Naive thymus-derived CD4-positive, alpha-beta T cell (primary cell): ENCODE measurements at regions not wholly inside any gene's neighbourhood (a gene's known extent, or its start where the extent isn't known, plus 50 kb on each side); places are given as distances from the start of the nearest gene placed in this dataset.

Source experiments
- ATAC-seq: fragments of 150-1000 bp; cut with Tn5 transposase; 2 replicates; pipeline ENCODE4 v1.10.0; 2021; ENCODE audit warnings: mild to moderate bottlenecking, moderate library complexity
- CTCF ChIA-PET: fragments of 350-600 bp; sonication (Branson Sonifier 250); formaldehyde crosslinking; loops from one replicate; lab custom pipeline; 2021; ENCODE audit warnings: antibody characterized with exemption; lab: Charles Lee
- POLR2A ChIA-PET: fragments of 350-600 bp; sonication (Branson Sonifier 250); formaldehyde crosslinking; loops from one replicate; lab custom pipeline; 2021; ENCODE audit warnings: antibody characterized with exemption, inconsistent platforms; lab: Charles Lee
- DNase-seq, 9 donors: peaks; one replicate each; pipeline versions ENCODE4 v3.0.0 to v3.0.0-alpha.2; 2020 to 2022; ENCODE audit warnings: mixed read lengths in 1 of 9
- H3K27ac ChIP-seq: one replicate; pipeline ENCODE4 v1.7.0; 2013; ENCODE audit warnings: mild to moderate bottlenecking, low read depth, low read length, moderate library complexity
- H3K27me3 ChIP-seq, 2 donors: one replicate each; pipeline ENCODE4 v1.7.0; 2013; ENCODE audit warnings: low read length in 2 of 2, mild to moderate bottlenecking in 2 of 2, moderate library complexity in 2 of 2; ENCODE audit not compliant: control insufficient read depth in 2 of 2, insufficient read depth in 2 of 2
- H3K36me3 ChIP-seq, 3 experiments: 1 replicate in 2 of 3; 2 replicates in 1 of 3; pipeline ENCODE4 v1.7.0; 2013; ENCODE audit warnings: low read length in 3 of 3, mild to moderate bottlenecking in 3 of 3, moderate library complexity in 1 of 3; ENCODE audit not compliant: insufficient read depth in 3 of 3, control insufficient read depth in 2 of 3
- H3K4me1 ChIP-seq, 2 donors: one replicate each; pipeline ENCODE4 v1.7.0; 2013; ENCODE audit warnings: low read length in 2 of 2, mild to moderate bottlenecking in 2 of 2, moderate library complexity in 1 of 2; ENCODE audit not compliant: control insufficient read depth in 2 of 2, insufficient read depth in 2 of 2
- H3K4me3 ChIP-seq: 2 replicates; pipeline ENCODE4 v1.7.0; 2013; ENCODE audit warnings: mild to moderate bottlenecking, low read length
- H3K9me3 ChIP-seq, 3 experiments: 1 replicate in 2 of 3; 2 replicates in 1 of 3; pipeline ENCODE4 v1.7.0; 2013; ENCODE audit warnings: low read length in 3 of 3; ENCODE audit not compliant: control insufficient read depth in 2 of 3
- H3K27ac Mint-ChIP-seq, 9 donors: one replicate each; pipeline ENCODE4 v1.8.0; 2020 to 2022; ENCODE audit warnings: mixed read lengths in 9 of 9, mild to moderate bottlenecking in 8 of 9, moderate library complexity in 5 of 9, inconsistent platforms in 2 of 9
- H3K27me3 Mint-ChIP-seq, 5 donors: one replicate each; pipeline ENCODE4 v1.8.0; 2021 to 2022; ENCODE audit warnings: mixed read lengths in 5 of 5, mild to moderate bottlenecking in 1 of 5
- H3K36me3 Mint-ChIP-seq, 5 donors: one replicate each; pipeline ENCODE4 v1.8.0; 2020 to 2022; ENCODE audit warnings: mixed read lengths in 5 of 5, mild to moderate bottlenecking in 3 of 5, inconsistent platforms in 1 of 5
- H3K4me1 Mint-ChIP-seq, 7 donors: one replicate each; pipeline ENCODE4 v1.8.0; 2020 to 2022; ENCODE audit warnings: mixed read lengths in 7 of 7, mild to moderate bottlenecking in 3 of 7, inconsistent platforms in 1 of 7
- H3K4me3 Mint-ChIP-seq, 10 donors: one replicate each; pipeline ENCODE4 v1.8.0; 2020 to 2022; ENCODE audit warnings: mild to moderate bottlenecking in 10 of 10, mixed read lengths in 10 of 10, moderate library complexity in 6 of 10, inconsistent platforms in 2 of 10
- H3K9me3 Mint-ChIP-seq, 11 donors: one replicate each; pipeline ENCODE4 v1.8.0; 2020 to 2022; ENCODE audit warnings: mixed read lengths in 11 of 11, mild to moderate bottlenecking in 4 of 11, inconsistent platforms in 1 of 11, moderate library complexity in 1 of 11
- intact Hi-C, 2 donors: fragments of 100-400 bp; cut with micrococcal nuclease; formaldehyde crosslinking; loops; one replicate each; pipeline ENCODE4 v1.15.1; 2023

DNA sequence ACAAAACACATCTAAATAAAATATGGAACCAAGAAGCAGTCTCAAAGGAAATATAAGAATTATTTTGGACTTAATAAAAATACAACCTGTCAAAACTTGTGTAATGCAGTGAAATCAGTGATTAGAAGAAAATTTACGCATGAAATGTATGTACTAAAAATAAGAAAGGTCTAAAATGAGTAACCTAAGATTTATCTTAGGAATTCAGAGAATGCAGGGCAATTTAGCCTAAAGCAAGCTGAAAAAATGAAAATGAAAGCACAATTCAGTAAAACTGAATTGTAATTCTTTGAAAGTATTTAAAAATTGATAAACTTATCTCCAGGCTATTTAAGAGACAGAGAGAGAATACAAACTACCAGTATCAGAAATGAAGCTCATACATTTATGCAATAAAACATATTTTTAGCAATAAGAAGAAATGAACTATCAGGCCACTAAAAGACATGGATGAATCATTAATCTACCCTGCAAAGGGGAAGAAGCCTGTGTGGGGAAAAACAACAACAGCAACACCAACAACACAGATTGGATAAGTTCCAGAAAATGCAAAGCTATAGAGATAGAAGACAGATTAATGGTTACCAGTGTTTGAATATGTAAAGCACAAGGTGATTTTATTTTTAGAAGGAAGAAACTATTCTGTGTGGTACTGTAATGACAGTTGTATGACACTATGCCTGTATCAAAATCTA is 442.0 kb upstream of the ADGRL3 start:
- H3K9me3 Mint-ChIP-seq, result peaks cover 0 to 42% (median 7%) of the 10 kb centered on the region in 11 donors
- ChIA-PET CTCF (no interaction called here), POLR2A (no interaction called here)
- Histone ChIP-seq H3K27me3 (no peaks in the 10 kb centered on the region), H3K4me1 (no peaks in the 10 kb centered on the region), H3K4me3 (no peak overlapping the region), H3K36me3 (no peaks in the 10 kb centered on the region), H3K9me3 (no peaks in the 10 kb centered on the region), H3K27ac (no peak overlapping the region)
- no peak for DNase-seq
- H3K36me3 Mint-ChIP-seq, result no peaks in the 10 kb centered on the region
- intact Hi-C loops, result no loop called here
- H3K27me3 Mint-ChIP-seq, result no peaks in the 10 kb centered on the region
- ATAC-seq, result no peak
- H3K27ac Mint-ChIP-seq, result no peak overlapping the region
- H3K4me1 Mint-ChIP-seq, result no peaks in the 10 kb centered on the region
- H3K4me3 Mint-ChIP-seq, result no peak overlapping the region

DNA sequence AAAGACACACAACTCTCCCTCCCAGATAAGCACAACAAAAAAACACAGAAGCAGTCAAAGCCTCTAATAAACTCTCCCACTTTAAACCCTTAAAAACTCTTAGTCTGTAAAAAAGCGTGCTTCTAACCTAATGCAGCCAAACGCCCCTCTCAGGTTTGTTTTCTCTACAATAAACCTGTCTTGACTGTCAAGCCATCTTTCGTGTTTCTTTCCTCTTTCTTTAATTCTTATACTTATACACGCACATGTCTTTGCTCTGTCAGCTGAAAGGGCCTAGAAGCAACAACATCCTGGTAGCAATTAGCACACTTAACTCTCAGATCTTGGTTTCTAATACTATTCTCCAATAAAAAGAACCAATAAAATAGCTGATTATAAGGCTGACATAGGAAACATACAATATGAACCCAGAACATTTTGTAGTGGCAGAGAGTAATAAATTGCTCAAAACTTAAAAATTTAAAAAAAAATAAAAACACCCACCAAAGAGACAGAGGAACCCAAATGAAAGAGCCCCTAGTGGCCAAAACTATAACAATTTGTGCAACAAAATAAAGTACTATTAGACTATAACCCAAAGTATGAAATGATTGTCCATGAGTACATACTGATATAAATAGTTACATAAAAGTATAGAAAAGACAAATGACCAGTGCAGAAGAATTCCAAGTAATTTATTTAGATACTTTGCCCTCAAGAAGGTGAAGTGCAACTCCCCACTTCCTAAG is 440.4 kb upstream of the ADGRL3 start:
- Histone ChIP-seq H3K4me3 (no peak overlapping the region), H3K27ac (no peak overlapping the region), H3K27me3 (no peaks in the 10 kb centered on the region), H3K36me3 (no peaks in the 10 kb centered on the region), H3K4me1 (no peaks in the 10 kb centered on the region), H3K9me3 (peaks cover 0 to 3% (median 0%) of the 10 kb centered on the region in 3 experiments)
- DNase-seq (no peak), ATAC-seq (no peak)
- H3K27ac Mint-ChIP-seq, result no peak overlapping the region
- no peaks in the 10 kb centered on the region for H3K27me3 Mint-ChIP-seq
- ChIA-PET CTCF (no interaction called here), POLR2A (no interaction called here)
- intact Hi-C loops, result no loop called here
- peaks cover 0 to 34% (median 9%) of the 10 kb centered on the region in 11 donors for H3K9me3 Mint-ChIP-seq
- no peak overlapping the region for H3K4me3 Mint-ChIP-seq
- H3K4me1 Mint-ChIP-seq, result no peaks in the 10 kb centered on the region
- H3K36me3 Mint-ChIP-seq, result no peaks in the 10 kb centered on the region

DNA sequence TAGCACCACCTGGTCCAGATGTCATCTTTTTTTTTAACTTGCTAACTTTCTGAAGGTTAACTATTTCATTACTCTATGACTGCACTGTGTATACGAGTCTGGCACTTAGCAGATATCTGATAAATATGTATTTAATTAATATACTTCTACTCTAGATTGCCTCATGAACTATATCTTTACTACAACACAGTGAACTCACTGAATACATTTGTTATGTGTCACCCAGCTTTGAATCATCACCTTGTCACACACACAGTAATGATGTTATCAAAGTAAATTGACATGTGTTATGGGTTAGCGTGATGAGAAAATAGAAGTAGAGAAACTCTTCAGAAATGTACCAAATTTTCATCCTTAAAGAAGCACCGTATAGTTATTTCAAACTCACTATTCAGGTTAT is 419.3 kb upstream of the ADGRL3 start:
- no peak for DNase-seq
- Histone ChIP-seq H3K4me3 (no peak overlapping the region), H3K36me3 (no peaks in the 10 kb centered on the region), H3K27ac (no peak overlapping the region), H3K9me3 (no peaks in the 10 kb centered on the region), H3K27me3 (no peaks in the 10 kb centered on the region), H3K4me1 (no peaks in the 10 kb centered on the region)
- Mint-ChIP-seq H3K27ac (no peak overlapping the region), H3K9me3 (peaks cover 0 to 12% (median 3%) of the 10 kb centered on the region in 11 donors), H3K4me1 (no peaks in the 10 kb centered on the region), H3K4me3 (no peak overlapping the region), H3K27me3 (no peaks in the 10 kb centered on the region), H3K36me3 (peaks cover 0 to 5% (median 0%) of the 10 kb centered on the region in 5 donors)
- ChIA-PET POLR2A (no interaction called here), CTCF (no interaction called here)
- no peak for ATAC-seq
- intact Hi-C loops, result no loop called here

DNA sequence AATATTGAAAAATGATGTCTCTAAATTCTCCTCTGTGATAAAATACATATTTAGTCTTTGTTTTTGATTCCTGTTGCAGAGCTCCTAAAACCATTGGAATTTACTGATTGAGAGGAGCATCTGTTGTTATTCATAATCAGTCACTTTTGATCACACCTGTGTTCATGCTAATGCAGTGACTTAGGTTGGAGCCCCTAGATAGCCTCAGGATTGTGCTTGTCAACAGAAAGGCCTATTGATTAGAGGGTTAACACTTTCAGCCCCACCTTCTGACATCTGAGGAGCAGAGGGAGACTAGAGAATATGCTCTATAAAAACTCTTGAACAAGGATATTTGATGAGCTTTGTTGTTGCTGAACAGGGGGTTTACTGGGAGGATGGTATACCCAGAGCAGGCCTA is 409.5 kb upstream of the ADGRL3 start:
- intact Hi-C loops, result no loop called here
- H3K27me3 Mint-ChIP-seq, result no peaks in the 10 kb centered on the region
- no peaks in the 10 kb centered on the region for H3K36me3 ChIP-seq
- CTCF ChIA-PET, result no interaction called here
- H3K27ac ChIP-seq, result no peak overlapping the region
- no peaks in the 10 kb centered on the region for H3K4me1 ChIP-seq
- H3K4me1 Mint-ChIP-seq, result no peaks in the 10 kb centered on the region
- no peak overlapping the region for H3K4me3 Mint-ChIP-seq
- H3K4me3 ChIP-seq, result no peak overlapping the region
- POLR2A ChIA-PET, result no interaction called here
- no peaks in the 10 kb centered on the region for H3K36me3 Mint-ChIP-seq
- peaks cover 0 to 20% (median 2%) of the 10 kb centered on the region in 11 donors for H3K9me3 Mint-ChIP-seq
- DNase-seq (no peak), ATAC-seq (no peak)
- no peaks in the 10 kb centered on the region for H3K9me3 ChIP-seq
- H3K27me3 ChIP-seq, result no peaks in the 10 kb centered on the region
- no peak overlapping the region for H3K27ac Mint-ChIP-seq

DNA sequence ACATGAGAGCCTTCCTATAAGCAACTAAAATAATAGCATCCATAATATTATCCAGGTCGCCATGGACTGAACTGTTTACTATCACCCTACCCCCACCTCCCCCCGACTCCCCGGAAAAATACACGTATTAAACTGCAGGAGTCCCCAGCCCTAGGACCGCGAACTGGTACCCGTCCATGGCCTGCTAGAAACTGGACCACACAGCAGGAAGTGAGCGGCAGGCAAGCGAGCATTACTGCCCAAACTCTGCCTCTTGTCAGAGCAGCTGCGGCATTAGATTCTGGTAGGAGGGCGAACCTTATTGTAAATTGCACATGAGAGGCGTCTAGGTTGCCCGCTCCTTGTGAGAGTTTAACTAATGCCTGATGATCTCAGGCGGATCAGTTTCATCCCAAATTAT is 405.8 kb upstream of the ADGRL3 start:
- Histone ChIP-seq H3K27ac (no peak overlapping the region), H3K36me3 (no peaks in the 10 kb centered on the region), H3K27me3 (no peaks in the 10 kb centered on the region), H3K4me3 (no peak overlapping the region), H3K9me3 (no peaks in the 10 kb centered on the region), H3K4me1 (no peaks in the 10 kb centered on the region)
- DNase-seq (no peak), ATAC-seq (no peak)
- Mint-ChIP-seq H3K4me3 (no peak overlapping the region), H3K9me3 (peaks cover 0 to 13% (median 3%) of the 10 kb centered on the region in 11 donors), H3K4me1 (no peaks in the 10 kb centered on the region), H3K36me3 (no peaks in the 10 kb centered on the region), H3K27ac (no peak overlapping the region), H3K27me3 (no peaks in the 10 kb centered on the region)
- ChIA-PET CTCF (no interaction called here), POLR2A (no interaction called here)
- intact Hi-C loops, result no loop called here

DNA sequence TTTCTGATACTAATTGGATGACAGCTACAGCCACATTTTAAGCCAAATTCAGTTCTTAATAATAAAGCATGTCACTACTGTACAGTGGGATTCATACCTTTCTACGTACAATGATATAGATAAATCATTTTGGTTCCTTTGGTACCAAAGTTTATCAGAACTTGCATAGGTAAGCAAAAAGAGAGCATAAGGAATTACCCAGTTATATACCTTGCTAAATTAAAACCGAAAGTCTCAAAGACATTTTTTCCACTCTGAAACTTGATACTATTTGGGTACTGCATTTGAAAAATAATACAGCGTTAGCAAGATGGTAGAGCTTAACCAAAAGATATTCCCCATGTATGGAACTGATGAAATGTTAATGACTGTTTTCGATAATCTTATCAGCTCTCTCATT is 400.9 kb upstream of the ADGRL3 start:
- no peak overlapping the region for H3K27ac Mint-ChIP-seq
- no peaks in the 10 kb centered on the region for H3K27me3 Mint-ChIP-seq
- POLR2A ChIA-PET, result no interaction called here
- Histone ChIP-seq H3K4me1 (no peaks in the 10 kb centered on the region), H3K36me3 (no peaks in the 10 kb centered on the region), H3K9me3 (no peaks in the 10 kb centered on the region), H3K27me3 (no peaks in the 10 kb centered on the region), H3K27ac (no peak overlapping the region), H3K4me3 (no peak overlapping the region)
- no peak overlapping the region for H3K4me3 Mint-ChIP-seq
- CTCF ChIA-PET, result no interaction called here
- H3K9me3 Mint-ChIP-seq, result peaks cover 0 to 17% (median 3%) of the 10 kb centered on the region in 11 donors
- intact Hi-C loops, result no loop called here
- no peaks in the 10 kb centered on the region for H3K36me3 Mint-ChIP-seq
- no peak for DNase-seq
- ATAC-seq, result no peak
- no peaks in the 10 kb centered on the region for H3K4me1 Mint-ChIP-seq

DNA sequence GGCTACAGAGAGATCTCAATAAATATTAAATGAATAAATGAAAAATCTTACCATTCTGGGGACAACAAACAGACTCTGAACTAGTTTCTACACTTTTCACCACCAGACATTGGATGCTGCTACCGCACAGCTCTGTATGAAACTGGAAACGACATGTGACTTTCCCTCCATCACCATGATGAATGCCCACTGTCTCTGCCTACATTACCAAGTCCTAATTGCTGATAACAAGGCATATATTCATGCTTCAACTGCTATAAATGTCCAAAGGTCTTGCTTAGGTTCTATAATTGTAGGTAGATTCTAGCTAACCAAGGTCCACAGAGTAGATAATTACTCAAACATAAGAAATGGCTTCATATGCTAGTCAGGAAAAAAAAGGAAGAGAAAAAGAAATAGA is 399.4 kb upstream of the ADGRL3 start:
- POLR2A ChIA-PET, result no interaction called here
- H3K27me3 ChIP-seq, result no peaks in the 10 kb centered on the region
- no peak for ATAC-seq
- no peak for DNase-seq
- no peaks in the 10 kb centered on the region for H3K27me3 Mint-ChIP-seq
- intact Hi-C loops, result no loop called here
- no peaks in the 10 kb centered on the region for H3K4me1 ChIP-seq
- no peaks in the 10 kb centered on the region for H3K4me1 Mint-ChIP-seq
- H3K27ac ChIP-seq, result no peak overlapping the region
- H3K4me3 ChIP-seq, result no peak overlapping the region
- no peaks in the 10 kb centered on the region for H3K9me3 ChIP-seq
- H3K27ac Mint-ChIP-seq, result no peak overlapping the region
- H3K36me3 Mint-ChIP-seq, result no peaks in the 10 kb centered on the region
- H3K36me3 ChIP-seq, result no peaks in the 10 kb centered on the region
- H3K9me3 Mint-ChIP-seq, result peaks cover 0 to 25% (median 4%) of the 10 kb centered on the region in 11 donors
- no peak overlapping the region for H3K4me3 Mint-ChIP-seq
- CTCF ChIA-PET, result no interaction called here
